Bronchial epithelial cell (primary cell): ENCODE measurements at regions not wholly inside any gene's neighbourhood (a gene's known extent, or its start where the extent isn't known, plus 50 kb on each side); places are given as distances from the start of the nearest gene placed in this dataset.

Experiments used
- DNase-seq: peaks from one replicate; pipeline ENCODE4 v3.0.0-alpha.2; 2010; ENCODE audit warnings: low read depth
- FAIRE-seq: peaks from 2 replicates; lab custom pipeline; 2011; peaks lifted over from hg19 to GRCh38; lab: Jason Lieb, UNC
- H3K27me3 ChIP-seq: 2 replicates; pipeline ENCODE4 v1.5.1; 2011; ENCODE audit warnings: low read length; ENCODE audit not compliant: control insufficient read depth, insufficient read depth
- H3K36me3 ChIP-seq: 2 replicates; pipeline ENCODE4 v1.5.1; 2011; ENCODE audit warnings: low read length; ENCODE audit not compliant: control insufficient read depth, insufficient read depth
- H3K4me3 ChIP-seq: 2 replicates; pipeline ENCODE4 v1.5.1; 2011; ENCODE audit warnings: mild to moderate bottlenecking, low read depth, low read length, control low read depth
- TF ChIP-seq, protein P1 (sequence below): IDR thresholded peaks from 2 replicates; pipeline ENCODE4 v1.5.1; 2011; ENCODE audit warnings: mild to moderate bottlenecking, moderate library complexity, low read length, control low read depth, inconsistent platforms; ENCODE audit not compliant: insufficient read depth, severe bottlenecking

DNA sequence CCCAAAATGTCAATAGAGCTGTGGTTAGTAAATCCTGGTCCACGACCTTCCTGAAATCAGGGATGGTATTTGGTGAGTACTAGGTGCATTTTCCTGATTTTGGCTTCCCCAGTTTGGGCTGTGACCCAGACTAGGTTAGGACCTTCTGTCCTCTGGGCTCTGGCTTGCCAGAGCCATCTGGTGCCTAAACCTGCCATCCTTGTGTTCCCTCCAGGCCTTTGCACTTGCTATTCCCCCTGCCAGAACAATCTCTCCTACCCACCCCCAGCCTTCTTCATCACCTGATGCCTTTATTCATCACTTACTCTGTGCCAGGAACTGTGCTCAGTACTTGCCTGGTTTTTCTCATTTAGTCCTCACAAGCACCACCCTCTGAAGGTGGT lies 216.7 kb downstream of the RBM19 start:
- no peak for FAIRE-seq
- TF ChIP-seq, protein P1, sequence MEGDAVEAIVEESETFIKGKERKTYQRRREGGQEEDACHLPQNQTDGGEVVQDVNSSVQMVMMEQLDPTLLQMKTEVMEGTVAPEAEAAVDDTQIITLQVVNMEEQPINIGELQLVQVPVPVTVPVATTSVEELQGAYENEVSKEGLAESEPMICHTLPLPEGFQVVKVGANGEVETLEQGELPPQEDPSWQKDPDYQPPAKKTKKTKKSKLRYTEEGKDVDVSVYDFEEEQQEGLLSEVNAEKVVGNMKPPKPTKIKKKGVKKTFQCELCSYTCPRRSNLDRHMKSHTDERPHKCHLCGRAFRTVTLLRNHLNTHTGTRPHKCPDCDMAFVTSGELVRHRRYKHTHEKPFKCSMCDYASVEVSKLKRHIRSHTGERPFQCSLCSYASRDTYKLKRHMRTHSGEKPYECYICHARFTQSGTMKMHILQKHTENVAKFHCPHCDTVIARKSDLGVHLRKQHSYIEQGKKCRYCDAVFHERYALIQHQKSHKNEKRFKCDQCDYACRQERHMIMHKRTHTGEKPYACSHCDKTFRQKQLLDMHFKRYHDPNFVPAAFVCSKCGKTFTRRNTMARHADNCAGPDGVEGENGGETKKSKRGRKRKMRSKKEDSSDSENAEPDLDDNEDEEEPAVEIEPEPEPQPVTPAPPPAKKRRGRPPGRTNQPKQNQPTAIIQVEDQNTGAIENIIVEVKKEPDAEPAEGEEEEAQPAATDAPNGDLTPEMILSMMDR, result no peak
- H3K27me3 ChIP-seq, result no peaks in the 10 kb centered on the region

DNA sequence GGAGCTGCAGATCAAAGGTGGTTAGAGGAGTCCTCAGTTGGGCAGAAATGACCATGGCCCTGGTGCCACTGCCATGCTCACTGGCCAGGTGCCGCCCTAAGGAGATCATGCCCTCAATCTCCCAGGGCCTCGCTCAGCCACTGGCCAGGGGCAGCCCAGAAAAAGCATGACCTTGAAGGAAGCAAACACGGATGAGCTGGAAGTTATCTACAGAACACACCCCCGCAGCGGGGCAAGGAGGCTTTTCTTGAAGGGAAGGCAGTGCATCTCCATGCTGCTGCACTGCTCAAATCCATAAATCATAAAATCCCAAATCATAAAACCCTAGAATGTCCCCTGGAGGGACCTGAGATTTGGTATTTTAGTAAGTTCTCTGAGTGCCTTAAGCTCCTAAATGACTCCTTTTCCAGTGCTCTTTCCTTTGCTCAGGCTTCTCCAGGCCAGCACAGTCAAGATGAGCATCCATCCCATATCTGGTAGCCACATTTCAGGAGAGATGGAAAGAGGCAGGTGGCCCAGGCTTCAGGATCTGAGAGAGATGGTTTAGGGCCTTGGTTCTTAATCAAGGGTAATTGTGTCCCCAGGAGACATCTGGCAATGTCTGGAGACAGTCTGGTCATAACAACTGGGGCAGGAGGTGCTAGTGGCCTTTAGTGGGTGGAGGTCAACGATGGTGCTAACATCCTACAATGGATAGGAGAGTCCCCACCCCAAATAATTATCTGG lies 217.3 kb downstream of the RBM19 start:
- TF ChIP-seq, protein P1, result no peak
- Histone ChIP-seq H3K4me3 (no peak overlapping the region), H3K27me3 (no peaks in the 10 kb centered on the region), H3K36me3 (no peaks in the 10 kb centered on the region)
- DNase-seq, result no peak
- no peak for FAIRE-seq

More for the DNA sequence above, 216.7 kb downstream of the RBM19 start:
- H3K4me3 ChIP-seq, result no peak overlapping the region
- no peak for DNase-seq
- no peaks in the 10 kb centered on the region for H3K36me3 ChIP-seq

DNA sequence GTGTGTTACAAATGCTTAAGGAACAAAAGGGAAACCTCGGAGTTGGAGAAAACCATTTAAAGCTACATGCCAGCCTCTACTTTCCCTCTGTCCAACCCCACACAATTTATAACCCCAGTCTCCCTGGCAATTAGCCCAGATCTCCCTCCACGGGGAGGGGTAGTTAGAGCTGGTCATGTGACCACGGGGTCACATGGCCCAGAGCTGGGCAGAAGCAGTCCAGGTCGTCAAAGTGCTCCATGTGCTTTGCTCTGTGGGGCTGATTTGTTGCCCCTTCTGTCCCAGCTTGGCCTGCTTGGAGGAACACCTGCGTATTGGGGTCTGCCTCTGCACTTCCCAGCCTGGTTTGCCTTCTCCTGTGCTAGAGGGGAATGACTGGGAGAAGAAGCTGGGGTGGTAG lies 219.1 kb downstream of the RBM19 start:
- no peaks in the 10 kb centered on the region for H3K36me3 ChIP-seq
- TF ChIP-seq, protein P1, result no peak
- H3K27me3 ChIP-seq, result no peaks in the 10 kb centered on the region
- DNase-seq, result no peak
- H3K4me3 ChIP-seq, result no peak overlapping the region
- FAIRE-seq, result no peak

DNA sequence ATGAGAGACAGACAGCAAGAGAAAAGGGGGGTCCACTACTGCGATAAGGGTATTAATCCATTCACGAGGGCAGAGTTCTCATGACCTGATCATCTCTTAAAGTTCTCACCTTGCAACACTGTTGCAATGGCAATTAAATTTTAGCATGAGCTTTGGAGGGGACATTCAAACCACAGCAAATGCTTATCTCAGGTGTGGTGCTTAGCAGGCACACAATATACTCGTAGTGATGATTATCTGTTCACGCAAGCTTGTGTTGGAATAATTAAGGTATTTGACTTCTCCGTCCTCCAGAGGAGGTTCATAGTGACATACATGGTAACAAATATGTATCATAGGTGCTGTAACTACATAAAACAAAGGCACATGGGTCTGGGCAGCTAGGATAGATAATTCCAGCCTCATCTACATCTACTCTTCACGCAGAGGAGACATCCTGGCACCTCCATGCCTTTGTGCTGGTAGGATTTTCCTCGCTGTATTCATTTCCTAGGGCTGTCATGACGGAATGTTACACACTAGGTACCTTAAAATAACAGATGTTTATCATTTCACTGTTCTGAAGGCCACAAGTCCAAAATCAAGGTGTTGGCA lies 221.2 kb downstream of the RBM19 start:
- H3K27me3 ChIP-seq, result no peaks in the 10 kb centered on the region
- no peaks in the 10 kb centered on the region for H3K36me3 ChIP-seq
- TF ChIP-seq, protein P1, result no peak
- DNase-seq (no peak), FAIRE-seq (no peak)
- H3K4me3 ChIP-seq, result no peak overlapping the region

DNA sequence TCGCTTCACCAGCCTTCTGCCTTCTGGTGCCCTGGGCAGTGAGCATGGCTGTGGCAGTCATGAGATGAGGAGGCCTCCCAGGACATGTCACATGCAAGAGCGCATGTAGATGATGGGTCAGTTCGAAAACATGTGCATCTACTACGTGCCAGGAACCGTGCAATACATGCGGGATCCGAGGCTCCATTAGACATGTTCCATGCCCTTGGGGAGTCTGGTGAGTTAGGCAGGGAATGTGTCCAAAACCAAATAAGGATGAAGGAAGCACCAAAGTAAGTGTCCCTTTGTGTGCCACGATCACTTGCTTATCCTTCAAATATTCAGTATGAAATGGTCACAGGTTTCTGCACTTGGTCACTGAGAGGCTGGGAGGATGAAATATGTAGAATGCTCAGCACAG lies 223.3 kb downstream of the RBM19 start:
- TF ChIP-seq, protein P1, result no peak
- H3K4me3 ChIP-seq, result no peak overlapping the region
- H3K36me3 ChIP-seq, result no peaks in the 10 kb centered on the region
- no peak for FAIRE-seq
- no peaks in the 10 kb centered on the region for H3K27me3 ChIP-seq
- DNase-seq, result no peak
